Esophagus muscularis mucosa (tissue), 4 donors: ENCODE measurements at regions not wholly inside any gene's neighbourhood (a gene's known extent, or its start where the extent isn't known, plus 50 kb on each side); places are given as distances from the start of the nearest gene placed in this dataset.

Source experiments
- CTCF ChIP-seq, 3 experiments: fragments of 200-600 bp in 2 of 3; fragments of 450-650 bp in 1 of 3; sonication (generic) in 2 of 3; IDR thresholded peaks; one replicate each; pipeline ENCODE4 v1.5.1; 2017 to 2019; ENCODE audit warnings: antibody characterized with exemption in 3 of 3, mild to moderate bottlenecking in 2 of 3, moderate library complexity in 1 of 3
- EP300 ChIP-seq: sonication (generic); formaldehyde crosslinking; IDR thresholded peaks from one replicate; pipeline ENCODE4 v1.6.1; 2017; ENCODE audit warnings: antibody characterized with exemption
- POLR2A ChIP-seq: fragments of 450-650 bp; IDR thresholded peaks from one replicate; pipeline ENCODE4 v1.6.1; 2017; ENCODE audit warnings: antibody characterized with exemption, moderate library complexity, mild to moderate bottlenecking, low read depth
- POLR2AphosphoS5 ChIP-seq, 2 donors: sonication (generic); formaldehyde crosslinking; IDR thresholded peaks; one replicate each; pipeline ENCODE4 v1.6.1; 2017; ENCODE audit warnings: antibody characterized with exemption in 2 of 2

GRCh38 chr20:6680854-6681253 is 86.6 kb upstream of the BMP2 start:
- TF ChIP-seq CTCF (IDR thresholded peaks at IDR 0.05) (no peak), POLR2A (no peak), POLR2AphosphoS5 (IDR thresholded peaks at IDR 0.05) (no peak), EP300 (no peak)
